ENCODE measurements at regions not wholly inside any gene's neighbourhood (a gene's known extent, or its start where the extent isn't known, plus 50 kb on each side); places are given as distances from the start of the nearest gene placed in this dataset.

DNA sequence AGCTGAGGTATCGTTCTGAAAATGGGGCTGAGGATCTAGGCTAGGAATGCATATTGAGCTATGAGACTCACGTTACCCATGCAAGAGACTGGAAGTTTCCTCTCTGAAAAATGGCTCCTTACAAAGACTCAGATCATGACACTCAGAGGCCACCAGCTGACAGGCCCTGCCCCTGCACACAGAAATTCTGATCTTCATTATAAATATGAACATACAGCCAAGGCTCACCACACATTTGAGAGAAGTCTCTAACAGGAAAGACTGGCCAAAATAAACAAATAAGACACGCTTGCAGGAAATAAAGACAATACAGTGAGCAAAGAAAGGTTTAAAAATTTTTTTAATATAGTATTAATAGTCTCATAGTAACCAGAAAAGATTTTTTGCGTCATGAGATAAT is 365.9 kb downstream of the NFIB start:
- H3K4me1 ChIP-seq (replicated peaks in 1 of 2; ENCODE audit: control insufficient read depth in 2 of 2, insufficient read depth in 2 of 2, low read length in 2 of 2) = no peaks in the 10 kb centered on the region
- no TSS peak for BruUV-seq (replicated peaks)
- no peaks in the 10 kb centered on the region for H4K20me1 ChIP-seq (replicated peaks; ENCODE audit: control insufficient read depth, insufficient read depth, low read length)
- ChIA-PET CTCF (ENCODE audit: low intra/inter-chr PET ratio) (no interaction called here), POLR2A (no interaction called here)
- no peaks in the 10 kb centered on the region for H3K9me1 ChIP-seq (ENCODE audit: control insufficient read depth, insufficient read depth, low read length)
- no peak overlapping the region for H3K27ac ChIP-seq (ENCODE audit: extremely low read depth, low read depth, low read length)
- no peak overlapping the region for H3K4me3 ChIP-seq
- no peak overlapping the region for H2AFZ ChIP-seq (ENCODE audit: low read depth, low read length)
- in situ Hi-C loops (cut with MboI) (no loop called here), intact Hi-C loops (cut with micrococcal nuclease) (no loop called here)
- no peaks in the 10 kb centered on the region for H3K9me3 ChIP-seq (replicated peaks; ENCODE audit: control insufficient read depth, insufficient read depth, low read depth, low read length)
- TF ChIP-seq JUND (IDR thresholded peaks at IDR 0.05; ENCODE audit: borderline replicate concordance, low read depth, low read length) = no peak
- TF ChIP-seq JUND (tag; IDR thresholded peaks at IDR 0.05; ENCODE audit: borderline replicate concordance, low read depth, low read length) = no peak
- no peaks in the 10 kb centered on the region for H3K36me3 ChIP-seq (ENCODE audit: control insufficient read depth, insufficient read depth, low read length)
- no peaks in the 10 kb centered on the region for H3K79me2 ChIP-seq (ENCODE audit: control insufficient read depth, insufficient read depth, low read length)
- no peak overlapping the region for H3K4me2 ChIP-seq (ENCODE audit: insufficient read depth, low read length)
- no peak for ATAC-seq
- H3K9ac ChIP-seq (ENCODE audit: insufficient read depth in 1 of 2, low read depth in 2 of 2, low read length in 2 of 2) = no peak overlapping the region
- FAIRE-seq = no peak
- no peaks in the 10 kb centered on the region for H3K27me3 ChIP-seq (ENCODE audit: control insufficient read depth in 2 of 2, insufficient read depth in 2 of 2, low read length in 2 of 2)
- no peak for DNase-seq (ENCODE audit: extremely low read depth in 1 of 4, low spot score in 3 of 4)
- WGBS (ENCODE audit: insufficient coverage, low coverage, missing lambda C conversion rate) = 0% methylated on average over 4 of the region's 4 CpGs

DNA sequence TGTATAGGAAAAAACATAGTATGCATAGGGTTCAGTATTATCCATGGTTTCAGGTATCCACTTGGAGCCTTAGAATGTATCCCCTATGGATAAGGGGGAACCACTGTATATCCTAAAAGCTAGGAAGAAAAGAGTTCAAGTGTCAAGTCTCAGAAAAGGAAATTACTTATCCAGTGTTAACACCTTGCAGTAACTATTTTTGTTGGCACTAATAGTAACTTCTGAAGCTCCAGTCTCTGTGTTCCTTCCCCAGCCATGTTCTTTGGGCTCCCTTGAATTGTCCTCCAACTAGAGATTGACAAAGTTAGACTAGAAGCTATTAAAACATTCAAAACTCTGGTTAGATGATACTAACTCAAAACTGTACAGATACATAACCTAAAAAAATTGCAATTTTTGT is 370.8 kb downstream of the NFIB start:
- no peak overlapping the region for H3K4me3 ChIP-seq
- intact Hi-C loops (cut with micrococcal nuclease) (no loop called here), in situ Hi-C loops (cut with MboI) (no loop called here)
- BruUV-seq (replicated peaks) = no TSS peak
- no peak overlapping the region for H3K9ac ChIP-seq (ENCODE audit: insufficient read depth in 1 of 2, low read depth in 2 of 2, low read length in 2 of 2)
- FAIRE-seq = no peak
- no peaks in the 10 kb centered on the region for H3K36me3 ChIP-seq (ENCODE audit: control insufficient read depth, insufficient read depth, low read length)
- ChIA-PET POLR2A (no interaction called here), CTCF (ENCODE audit: low intra/inter-chr PET ratio) (no interaction called here)
- no peak for DNase-seq (ENCODE audit: extremely low read depth in 1 of 4, low spot score in 3 of 4)
- no peaks in the 10 kb centered on the region for H3K9me1 ChIP-seq (ENCODE audit: control insufficient read depth, insufficient read depth, low read length)
- TF ChIP-seq TARDBP (IDR thresholded peaks at IDR 0.05) (no peak), THRAP3 (IDR thresholded peaks at IDR 0.05; ENCODE audit: borderline replicate concordance) (no peak), MEF2D (tag; conservative IDR thresholded peaks at IDR 0.05; ENCODE audit: low read depth) (no peak), MED1 (CRISPR knock-in tag; IDR thresholded peaks at IDR 0.05; ENCODE audit: borderline replicate concordance) (no peak), RBBP5 (IDR thresholded peaks at IDR 0.05; ENCODE audit: borderline replicate concordance, insufficient read depth, low read length, poor library complexity, severe bottlenecking) (no peak)
- H3K27me3 ChIP-seq (ENCODE audit: control insufficient read depth in 2 of 2, insufficient read depth in 2 of 2, low read length in 2 of 2) = no peaks in the 10 kb centered on the region
- H3K27ac ChIP-seq (ENCODE audit: extremely low read depth, low read depth, low read length) = no peak overlapping the region
- H2AFZ ChIP-seq (ENCODE audit: low read depth, low read length) = no peak overlapping the region
- no peaks in the 10 kb centered on the region for H3K4me1 ChIP-seq (replicated peaks in 1 of 2; ENCODE audit: control insufficient read depth in 2 of 2, insufficient read depth in 2 of 2, low read length in 2 of 2)
- H3K9me3 ChIP-seq (replicated peaks; ENCODE audit: control insufficient read depth, insufficient read depth, low read depth, low read length) = no peaks in the 10 kb centered on the region
- no peaks in the 10 kb centered on the region for H3K79me2 ChIP-seq (ENCODE audit: control insufficient read depth, insufficient read depth, low read length)
- no peaks in the 10 kb centered on the region for H4K20me1 ChIP-seq (replicated peaks; ENCODE audit: control insufficient read depth, insufficient read depth, low read length)
- ATAC-seq = no peak
- no peak overlapping the region for H3K4me2 ChIP-seq (ENCODE audit: insufficient read depth, low read length)

Data from K562 (cell line).